B cell (primary cell): ENCODE measurements at regions not wholly inside any gene's neighbourhood (a gene's known extent, or its start where the extent isn't known, plus 50 kb on each side); places are given as distances from the start of the nearest gene placed in this dataset.

Experiments
- ATAC-seq: fragments of 200-7000 bp; cut with Tn5 transposase; one replicate; pipeline ENCODE4 v1.10.0; 2021; ENCODE audit warnings: low read depth, mild to moderate bottlenecking, moderate number of reproducible peaks, moderate library complexity
- CTCF ChIA-PET: fragments of 350-600 bp; sonication (Branson Sonifier 250); formaldehyde crosslinking; loops from one replicate; lab custom pipeline; 2021; ENCODE audit warnings: antibody characterized with exemption, inconsistent platforms; lab: Charles Lee
- POLR2A ChIA-PET: fragments of 350-600 bp; sonication (Branson Sonifier 250); formaldehyde crosslinking; loops from one replicate; lab custom pipeline; 2021; ENCODE audit warnings: antibody characterized with exemption; lab: Charles Lee
- DNase-seq: peaks from one replicate; pipeline ENCODE4 v3.0.0; 2013
- H2AFZ ChIP-seq: 2 replicates; pipeline ENCODE4 v1.6.1; 2012; ENCODE audit warnings: mild to moderate bottlenecking, low read depth, low read length; ENCODE audit not compliant: insufficient read depth, poor library complexity, severe bottlenecking
- H3K27ac ChIP-seq, 2 donors: 1 replicate in 1 of 2; 2 replicates in 1 of 2; pipeline ENCODE4 v1.5.1; 2012 to 2013; ENCODE audit warnings: low read length in 2 of 2, mild to moderate bottlenecking in 2 of 2, moderate library complexity in 1 of 2
- H3K27me3 ChIP-seq, 4 experiments: fragments of 200-600 bp in 1 of 4; sonication (generic) in 1 of 4; replicated peaks in 1 of 4; 1 replicate in 2 of 4; 2 replicates in 2 of 4; pipeline versions ENCODE4 v1.6.1 to v1.7.0; 2013 to 2016; ENCODE audit warnings: low read length in 3 of 4, mild to moderate bottlenecking in 2 of 4, mixed read lengths in 1 of 4, moderate library complexity in 1 of 4; ENCODE audit not compliant: insufficient read depth in 4 of 4, control insufficient read depth in 3 of 4; ENCODE audit errors: control extremely low read depth in 1 of 4
- H3K36me3 ChIP-seq, 2 experiments: replicated peaks in 1 of 2; 1 replicate in 1 of 2; 2 replicates in 1 of 2; pipeline versions ENCODE4 v1.6.1 to v1.7.1; 2013; ENCODE audit warnings: low read length in 1 of 2; ENCODE audit not compliant: insufficient read depth in 2 of 2, control insufficient read depth in 1 of 2; ENCODE audit errors: control extremely low read depth in 1 of 2, extremely low read depth in 1 of 2
- H3K4me1 ChIP-seq, 2 donors: fragments of 200-600 bp in 1 of 2; sonication (generic) in 1 of 2; 1 replicate in 1 of 2; 2 replicates in 1 of 2; pipeline versions ENCODE4 v1.5.1 to v1.6.1; 2013 to 2017; ENCODE audit warnings: low read length in 2 of 2; ENCODE audit not compliant: control insufficient read depth in 2 of 2, insufficient read depth in 2 of 2
- H3K4me2 ChIP-seq: replicated peaks from 2 replicates; pipeline ENCODE3; 2012; ENCODE audit warnings: mild to moderate bottlenecking, low read depth, low read length; ENCODE audit not compliant: poor library complexity, severe bottlenecking
- H3K4me3 ChIP-seq, 5 experiments: fragments of 200-600 bp in 1 of 5; sonication (generic) in 1 of 5; 1 replicate in 3 of 5; 2 replicates in 2 of 5; pipeline versions ENCODE4 v1.5.1 to v1.7.0; 2011 to 2016; ENCODE audit warnings: low read length in 4 of 5, mild to moderate bottlenecking in 4 of 5, low read depth in 2 of 5, control low read depth in 1 of 5, moderate library complexity in 1 of 5; ENCODE audit not compliant: insufficient read depth in 1 of 5; ENCODE audit errors: control extremely low read depth in 1 of 5, extremely low read depth in 1 of 5
- H3K79me2 ChIP-seq: fragments of 200-600 bp; sonication (generic); one replicate; pipeline ENCODE4 v1.6.0; 2016; ENCODE audit warnings: low read length; ENCODE audit not compliant: control insufficient read depth, insufficient read depth
- H3K9ac ChIP-seq: fragments of 200-600 bp; sonication (generic); 2 replicates; pipeline ENCODE4 v1.6.1; 2017; ENCODE audit warnings: mild to moderate bottlenecking, low read length, moderate library complexity
- H3K9me3 ChIP-seq, 3 donors: one replicate each; pipeline versions ENCODE4 v1.6.1 to v1.7.1; 2013; ENCODE audit warnings: low read length in 2 of 3; ENCODE audit not compliant: control insufficient read depth in 2 of 3, insufficient read depth in 1 of 3; ENCODE audit errors: control extremely low read depth in 1 of 3
- H4K20me1 ChIP-seq: 2 replicates; pipeline ENCODE4 v1.6.0; 2012; ENCODE audit warnings: mild to moderate bottlenecking, low read length; ENCODE audit not compliant: insufficient read depth, control insufficient read depth, poor library complexity, severe bottlenecking
- H3K27ac Mint-ChIP-seq: one replicate; pipeline ENCODE4 v1.8.0; 2021; ENCODE audit warnings: mixed read lengths
- H3K27me3 Mint-ChIP-seq: one replicate; pipeline ENCODE4 v1.8.0; 2021; ENCODE audit warnings: mixed read lengths
- H3K4me1 Mint-ChIP-seq: one replicate; pipeline ENCODE4 v1.8.0; 2021; ENCODE audit warnings: mixed read lengths
- H3K4me3 Mint-ChIP-seq: one replicate; pipeline ENCODE4 v1.8.0; 2021; ENCODE audit warnings: mixed read lengths
- H3K9me3 Mint-ChIP-seq: one replicate; pipeline ENCODE4 v1.8.0; 2022; ENCODE audit warnings: mixed read lengths; ENCODE audit not compliant: insufficient read depth
- EZH2 ChIP-seq: IDR thresholded peaks from 2 replicates; pipeline ENCODE4 v1.6.1; 2012; ENCODE audit warnings: borderline replicate concordance, low read depth, mild to moderate bottlenecking, moderate library complexity, low read length; ENCODE audit not compliant: insufficient read depth, poor library complexity, severe bottlenecking
- WGBS: methylation state at CpG from one replicate; pipeline ENCODE4 v1.1.5; 2013; ENCODE audit warnings: missing lambda C conversion rate; ENCODE audit not compliant: insufficient coverage; 5-methylcytosine and 5-hydroxymethylcytosine counted together
- intact Hi-C: fragments of 100-400 bp; cut with micrococcal nuclease; formaldehyde crosslinking; loops from one replicate; pipeline ENCODE4 v1.10.0; 2022
- TF ChIP-seq, protein P1 (sequence below): fragments of 200-600 bp; IDR thresholded peaks from one replicate; pipeline ENCODE4 v1.8.0; 2022; ENCODE audit warnings: antibody characterized with exemption, mild to moderate bottlenecking

DNA sequence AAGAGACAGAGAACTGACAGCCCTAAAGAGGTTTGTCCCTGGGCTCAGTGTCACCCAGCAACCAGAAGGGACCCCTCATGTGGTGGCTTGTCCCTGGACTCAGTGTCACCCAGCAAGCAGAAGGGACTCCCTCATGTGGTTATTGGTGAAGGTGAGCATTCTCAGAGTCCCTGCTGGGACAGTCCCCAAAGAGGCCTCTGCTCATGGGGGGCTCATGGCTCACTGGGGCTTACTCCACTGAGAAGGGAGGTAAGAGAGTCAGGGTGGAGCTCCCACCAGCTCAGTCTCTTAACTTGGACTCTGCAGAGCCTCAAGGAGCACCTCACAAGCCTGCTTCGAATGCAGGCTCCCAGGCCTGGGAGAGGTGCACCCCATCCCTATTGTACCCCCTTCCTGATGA, 145.2 kb upstream of the COPS8 start:
- Mint-ChIP-seq H3K27ac (no peak overlapping the region), H3K4me1 (no peaks in the 10 kb centered on the region), H3K9me3 (no peaks in the 10 kb centered on the region), H3K27me3 (peaks cover 7% of the 10 kb centered on the region), H3K4me3 (no peak overlapping the region)
- intact Hi-C loops, result no loop called here
- H3K4me2 ChIP-seq, result no peak overlapping the region
- no peak for TF ChIP-seq EZH2
- TF ChIP-seq, protein P1, sequence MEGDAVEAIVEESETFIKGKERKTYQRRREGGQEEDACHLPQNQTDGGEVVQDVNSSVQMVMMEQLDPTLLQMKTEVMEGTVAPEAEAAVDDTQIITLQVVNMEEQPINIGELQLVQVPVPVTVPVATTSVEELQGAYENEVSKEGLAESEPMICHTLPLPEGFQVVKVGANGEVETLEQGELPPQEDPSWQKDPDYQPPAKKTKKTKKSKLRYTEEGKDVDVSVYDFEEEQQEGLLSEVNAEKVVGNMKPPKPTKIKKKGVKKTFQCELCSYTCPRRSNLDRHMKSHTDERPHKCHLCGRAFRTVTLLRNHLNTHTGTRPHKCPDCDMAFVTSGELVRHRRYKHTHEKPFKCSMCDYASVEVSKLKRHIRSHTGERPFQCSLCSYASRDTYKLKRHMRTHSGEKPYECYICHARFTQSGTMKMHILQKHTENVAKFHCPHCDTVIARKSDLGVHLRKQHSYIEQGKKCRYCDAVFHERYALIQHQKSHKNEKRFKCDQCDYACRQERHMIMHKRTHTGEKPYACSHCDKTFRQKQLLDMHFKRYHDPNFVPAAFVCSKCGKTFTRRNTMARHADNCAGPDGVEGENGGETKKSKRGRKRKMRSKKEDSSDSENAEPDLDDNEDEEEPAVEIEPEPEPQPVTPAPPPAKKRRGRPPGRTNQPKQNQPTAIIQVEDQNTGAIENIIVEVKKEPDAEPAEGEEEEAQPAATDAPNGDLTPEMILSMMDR, result no peak
- no peaks in the 10 kb centered on the region for H4K20me1 ChIP-seq
- no peak overlapping the region for H3K27ac ChIP-seq
- ChIA-PET CTCF (no interaction called here), POLR2A (no interaction called here)
- H3K27me3 ChIP-seq, result no peaks in the 10 kb centered on the region
- no peaks in the 10 kb centered on the region for H3K4me1 ChIP-seq
- no peak for DNase-seq
- WGBS, result no CpG with 5 or more reads among the region's 1 CpG
- ATAC-seq, result no peak
- no peaks in the 10 kb centered on the region for H3K36me3 ChIP-seq
- no peak overlapping the region for H3K9ac ChIP-seq
- H3K4me3 ChIP-seq, result no peak overlapping the region
- H2AFZ ChIP-seq, result no peak overlapping the region
- H3K9me3 ChIP-seq, result no peaks in the 10 kb centered on the region
- H3K79me2 ChIP-seq, result no peaks in the 10 kb centered on the region

DNA sequence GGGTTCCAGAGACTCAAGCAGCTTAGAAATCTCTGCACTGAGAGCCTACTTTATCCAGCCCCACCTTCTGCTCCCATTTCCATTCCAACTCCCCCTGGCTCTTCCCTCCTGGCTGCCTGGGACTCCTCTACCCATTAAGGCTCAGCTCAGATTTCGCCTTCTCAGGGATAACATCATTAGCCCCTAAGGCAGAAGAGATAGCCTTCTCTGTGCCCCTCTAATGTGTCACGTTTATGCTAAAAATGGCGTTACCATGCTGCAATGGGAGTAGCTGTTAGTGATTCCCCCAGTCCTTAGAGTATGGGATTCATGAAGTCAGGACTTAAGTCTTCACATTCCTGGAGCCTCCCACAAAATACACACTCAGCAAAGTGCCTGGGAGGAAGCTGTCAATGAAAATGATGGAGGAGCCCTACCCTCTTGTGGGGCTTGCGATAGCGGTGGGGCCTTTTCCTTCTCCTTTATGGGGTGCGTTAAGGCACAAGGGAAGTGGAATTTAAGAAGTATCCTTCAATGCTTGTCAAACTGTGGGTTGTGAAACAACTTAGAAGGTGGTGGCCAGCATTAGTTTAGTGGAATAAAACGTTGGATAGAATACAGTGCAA, 144.7 kb upstream of the COPS8 start:
- ATAC-seq (no peak), DNase-seq (no peak)
- intact Hi-C loops, result no loop called here
- Mint-ChIP-seq H3K27me3 (peaks cover 9% of the 10 kb centered on the region), H3K4me1 (no peaks in the 10 kb centered on the region), H3K9me3 (no peaks in the 10 kb centered on the region), H3K27ac (no peak overlapping the region), H3K4me3 (no peak overlapping the region)
- H3K36me3 ChIP-seq, result no peaks in the 10 kb centered on the region
- no peaks in the 10 kb centered on the region for H4K20me1 ChIP-seq
- TF ChIP-seq EZH2, result no peak
- TF ChIP-seq, protein P1, result no peak
- H3K9ac ChIP-seq, result no peak overlapping the region
- H3K4me1 ChIP-seq, result no peaks in the 10 kb centered on the region
- POLR2A ChIA-PET, result no interaction called here
- WGBS, result 44% methylated on average over 3 of the region's 7 CpGs
- no peak overlapping the region for H2AFZ ChIP-seq
- H3K9me3 ChIP-seq, result no peaks in the 10 kb centered on the region
- H3K4me2 ChIP-seq, result no peak overlapping the region
- CTCF ChIA-PET, result no interaction called here
- H3K4me3 ChIP-seq, result no peak overlapping the region
- H3K27ac ChIP-seq, result no peak overlapping the region
- H3K27me3 ChIP-seq, result no peaks in the 10 kb centered on the region
- no peaks in the 10 kb centered on the region for H3K79me2 ChIP-seq
